KOPT-K1 (cell line): ENCODE measurements at regions not wholly inside any gene's neighbourhood (a gene's known extent, or its start where the extent isn't known, plus 50 kb on each side); places are given as distances from the start of the nearest gene placed in this dataset.

Experiments
- H3K27ac ChIP-seq: fragments of 200-600 bp; sonication (generic); 2 replicates; pipeline ENCODE4 v1.5.1; 2016; ENCODE audit warnings: antibody characterized with exemption, mild to moderate bottlenecking, low read depth, low read length; ENCODE audit not compliant: poor library complexity, severe bottlenecking
- H3K36me3 ChIP-seq: fragments of 200-600 bp; sonication (generic); 2 replicates; pipeline ENCODE4 v1.5.1; 2017; ENCODE audit warnings: antibody characterized with exemption, mild to moderate bottlenecking, low read length, moderate library complexity; ENCODE audit not compliant: insufficient read depth
- H3K9me3 ChIP-seq: fragments of 200-600 bp; sonication (generic); 2 replicates; pipeline ENCODE4 v1.5.1; 2017; ENCODE audit warnings: antibody characterized with exemption, low read length, mild to moderate bottlenecking; ENCODE audit not compliant: insufficient read depth, poor library complexity, severe bottlenecking

DNA sequence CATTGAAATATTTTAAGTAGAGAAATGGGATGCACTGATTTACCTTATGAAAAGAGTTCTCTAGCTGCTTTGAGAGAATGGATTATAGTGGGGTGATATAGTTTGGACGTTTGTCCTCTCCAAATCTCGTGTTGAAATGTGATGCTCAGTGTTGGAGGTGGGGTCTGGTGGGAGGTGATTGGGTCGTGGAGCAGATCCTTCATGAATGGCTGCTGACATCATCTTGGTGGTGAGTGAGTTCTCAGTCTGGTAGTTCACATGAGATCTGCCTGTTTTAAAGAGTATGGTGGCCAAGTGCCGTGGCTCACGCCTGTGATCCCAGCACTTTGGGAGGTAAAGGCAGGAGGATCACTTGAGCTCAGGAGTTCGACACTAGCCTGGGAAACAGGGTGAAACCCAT, 58.7 kb upstream of the SH3RF3 start:
- H3K9me3 ChIP-seq = no peaks in the 10 kb centered on the region
- no peak overlapping the region for H3K27ac ChIP-seq
- H3K36me3 ChIP-seq = no peaks in the 10 kb centered on the region

DNA sequence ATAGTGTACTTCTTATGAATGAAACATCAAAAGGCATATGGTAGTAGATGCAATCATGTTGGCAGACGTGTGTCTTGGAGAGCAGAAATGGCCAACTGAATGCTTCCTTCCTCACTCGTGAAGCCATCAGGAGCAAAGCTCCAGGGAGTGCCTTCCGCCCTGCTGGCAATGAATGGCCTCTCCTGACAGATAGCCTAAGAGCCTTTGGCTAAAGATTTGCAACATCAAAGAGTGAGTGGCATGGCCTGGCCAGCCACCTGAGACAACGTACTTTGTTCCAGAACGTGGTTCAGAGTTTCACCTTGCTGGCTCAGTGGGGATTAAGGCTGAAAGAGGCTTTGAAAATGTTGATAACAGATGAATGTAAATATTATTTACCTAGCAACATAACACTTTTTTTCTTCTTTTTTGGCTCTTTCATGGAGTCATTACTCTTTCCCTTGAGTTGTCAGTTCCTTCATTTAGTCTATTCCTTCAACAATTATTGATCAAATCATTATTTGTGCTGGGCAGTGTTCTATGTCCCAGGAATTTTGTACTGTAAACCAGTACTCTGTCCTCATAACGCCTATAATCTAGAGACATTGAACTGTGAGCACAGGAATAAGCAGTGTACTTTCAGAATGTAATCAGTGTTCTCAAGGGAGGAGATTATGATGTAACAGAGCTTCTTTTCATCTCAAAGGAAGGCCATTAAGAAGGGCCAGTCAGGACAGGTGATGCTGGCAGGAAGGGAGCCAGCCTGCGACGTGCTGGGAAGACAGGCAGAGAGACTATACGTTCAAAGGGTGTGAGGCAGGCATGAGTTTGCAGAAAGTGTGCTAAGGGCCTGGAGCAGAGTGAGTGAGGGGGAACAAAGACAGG, 59.4 kb upstream of the SH3RF3 start:
- no peak overlapping the region for H3K27ac ChIP-seq
- no peaks in the 10 kb centered on the region for H3K9me3 ChIP-seq

DNA sequence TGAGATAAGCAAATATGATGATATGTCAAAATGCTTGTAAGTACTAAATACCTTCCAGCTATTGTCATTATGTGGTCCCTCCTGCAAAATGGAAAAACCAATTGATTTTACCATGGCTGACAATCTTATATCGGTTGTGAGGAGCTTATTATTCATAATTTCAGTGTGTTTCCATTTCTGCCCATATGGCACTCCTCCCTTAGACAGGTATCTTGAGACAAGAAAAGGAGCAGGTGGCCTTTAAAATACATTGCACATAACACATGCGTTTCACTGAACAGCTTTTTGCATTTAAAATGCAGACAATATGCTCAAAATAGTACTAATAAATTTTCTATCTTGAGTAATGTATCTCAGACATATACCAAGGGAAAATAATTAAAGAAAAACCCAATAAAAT, 60.2 kb upstream of the SH3RF3 start:
- Histone ChIP-seq H3K36me3 (no peaks in the 10 kb centered on the region), H3K27ac (no peak overlapping the region), H3K9me3 (no peaks in the 10 kb centered on the region)

More for the DNA sequence above, 59.4 kb upstream of the SH3RF3 start:
- no peaks in the 10 kb centered on the region for H3K36me3 ChIP-seq

DNA sequence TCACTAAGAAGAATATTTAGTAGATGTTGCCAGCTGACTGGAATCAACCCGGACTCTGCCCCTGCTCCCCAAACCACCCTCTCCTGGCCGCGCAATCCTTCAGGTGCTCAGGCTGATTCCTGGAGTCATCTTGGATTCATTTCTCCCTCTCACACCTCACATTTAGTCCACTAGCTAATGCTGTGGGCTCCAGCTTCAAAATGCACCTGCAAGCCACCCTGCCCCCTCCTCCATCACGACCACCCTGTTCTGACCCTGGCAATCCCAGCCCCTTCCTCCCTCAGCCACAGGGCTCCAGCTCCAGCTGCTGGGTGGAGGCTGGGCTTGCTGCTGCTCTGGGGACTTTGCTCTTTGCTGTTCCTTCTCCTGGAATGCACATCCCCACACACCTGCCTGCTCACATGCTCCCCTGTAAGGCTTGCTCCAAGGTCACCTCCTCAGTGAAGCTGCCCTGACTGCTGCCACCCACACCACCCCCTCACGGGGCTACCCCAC, 61.3 kb upstream of the SH3RF3 start:
- no peaks in the 10 kb centered on the region for H3K36me3 ChIP-seq
- H3K27ac ChIP-seq = no peak overlapping the region
- no peaks in the 10 kb centered on the region for H3K9me3 ChIP-seq

DNA sequence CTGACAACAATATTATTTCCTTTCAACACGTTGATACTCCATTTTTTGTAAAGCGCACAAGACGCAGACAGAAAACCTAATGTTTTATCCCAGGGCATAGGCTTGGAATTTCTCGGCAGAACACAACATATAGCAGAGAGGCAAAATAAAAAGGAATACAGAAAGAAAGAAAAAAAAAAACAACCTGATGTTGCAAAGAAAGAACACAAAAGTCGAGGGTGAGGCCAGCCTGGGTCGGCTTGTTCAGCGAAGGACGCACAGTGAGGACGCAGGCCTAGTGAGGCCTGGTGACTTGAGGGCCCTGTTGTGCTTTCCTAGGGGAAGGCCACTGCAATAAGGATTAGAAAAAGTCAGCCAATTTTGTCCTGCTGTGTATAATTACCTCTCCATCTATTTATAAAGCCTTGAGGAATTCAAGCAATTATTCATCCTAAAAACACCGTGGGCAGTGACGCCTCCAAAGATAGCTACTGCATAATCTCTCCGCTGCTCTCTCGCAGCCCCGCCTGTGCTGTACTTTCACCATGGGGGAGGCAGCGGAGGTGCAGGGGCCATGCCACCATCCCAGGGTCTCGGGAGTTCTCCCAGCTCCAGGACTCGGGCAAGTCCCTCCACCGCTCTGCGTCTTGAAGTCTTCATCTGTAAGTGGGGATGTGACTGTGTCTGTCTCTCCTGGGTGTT, 61.9 kb upstream of the SH3RF3 start:
- Histone ChIP-seq H3K9me3 (no peaks in the 10 kb centered on the region), H3K36me3 (no peaks in the 10 kb centered on the region), H3K27ac (no peak overlapping the region)

DNA sequence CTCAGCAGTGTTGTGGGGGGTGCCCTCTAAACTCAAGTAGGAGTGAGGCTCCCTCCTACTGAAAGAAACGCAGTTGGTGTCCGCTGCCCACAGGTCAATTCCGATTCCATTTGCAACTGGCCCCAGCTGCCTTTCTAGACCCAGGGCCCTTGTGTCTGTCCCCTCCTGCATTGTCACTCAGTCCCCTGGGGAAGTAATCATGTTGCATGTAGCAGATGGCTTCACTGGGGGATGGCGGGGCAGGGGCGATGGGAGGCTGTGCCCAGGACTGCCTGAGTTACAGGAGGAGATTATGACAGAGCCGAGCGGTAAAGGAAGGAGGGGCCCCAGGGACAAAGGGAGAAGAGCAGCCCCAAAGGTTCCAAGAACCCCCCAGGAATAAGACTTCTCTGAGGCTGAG, 62.5 kb upstream of the SH3RF3 start:
- H3K27ac ChIP-seq = no peak overlapping the region
- H3K36me3 ChIP-seq = no peaks in the 10 kb centered on the region
- H3K9me3 ChIP-seq = no peaks in the 10 kb centered on the region

DNA sequence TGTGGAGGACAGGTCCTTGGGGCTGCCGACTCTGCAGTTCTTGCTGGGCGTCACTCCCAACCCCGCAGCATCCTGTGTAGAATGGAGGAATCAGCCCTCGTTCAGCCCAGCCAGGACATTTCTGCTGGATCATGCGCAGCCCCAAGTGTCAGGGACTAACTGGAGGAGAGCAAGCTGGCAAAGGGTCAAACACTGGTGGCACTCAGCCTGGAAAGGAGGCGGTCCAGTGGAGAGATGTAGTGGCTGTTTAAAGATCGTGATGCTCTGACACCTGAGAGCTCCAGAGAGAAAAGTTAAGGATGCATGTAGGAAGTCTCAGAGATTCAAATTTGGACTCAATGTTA, 63.6 kb upstream of the SH3RF3 start:
- Histone ChIP-seq H3K27ac (no peak overlapping the region), H3K9me3 (no peaks in the 10 kb centered on the region), H3K36me3 (no peaks in the 10 kb centered on the region)

DNA sequence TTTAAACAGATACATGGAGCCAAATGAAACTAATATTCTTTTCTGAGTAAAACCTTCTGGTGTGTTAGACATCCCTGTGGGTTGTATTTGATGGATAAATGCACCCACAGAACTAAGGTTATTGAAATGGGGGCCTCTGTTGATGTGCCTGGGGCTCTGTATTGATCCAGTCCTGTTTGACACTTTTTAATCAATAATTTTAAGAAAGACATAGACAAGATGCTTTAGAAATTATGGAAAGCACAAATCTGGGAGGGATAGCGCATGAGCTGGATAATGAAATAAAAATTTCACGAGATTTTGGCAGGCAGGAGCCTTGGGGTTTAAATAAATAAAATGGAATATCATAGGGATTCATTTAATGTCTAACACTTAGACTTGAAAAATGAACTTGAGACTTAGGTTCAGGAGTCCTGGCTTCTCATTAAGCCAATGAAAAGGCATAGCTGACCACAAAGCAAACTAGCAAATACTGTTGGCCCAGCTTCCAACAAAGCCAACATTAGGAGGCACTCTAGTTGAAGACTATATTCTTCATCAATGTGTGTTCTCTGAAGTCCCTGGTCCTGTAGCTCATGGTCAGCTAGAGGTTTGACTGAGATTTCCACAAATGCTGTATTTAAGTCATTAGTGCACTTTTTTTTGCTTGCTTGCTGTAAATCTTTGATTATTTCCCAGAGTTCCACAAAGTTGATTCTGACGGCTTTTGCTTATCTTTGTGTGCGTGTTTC, 64.2 kb upstream of the SH3RF3 start:
- Histone ChIP-seq H3K27ac (no peak overlapping the region), H3K9me3 (no peaks in the 10 kb centered on the region), H3K36me3 (no peaks in the 10 kb centered on the region)

DNA sequence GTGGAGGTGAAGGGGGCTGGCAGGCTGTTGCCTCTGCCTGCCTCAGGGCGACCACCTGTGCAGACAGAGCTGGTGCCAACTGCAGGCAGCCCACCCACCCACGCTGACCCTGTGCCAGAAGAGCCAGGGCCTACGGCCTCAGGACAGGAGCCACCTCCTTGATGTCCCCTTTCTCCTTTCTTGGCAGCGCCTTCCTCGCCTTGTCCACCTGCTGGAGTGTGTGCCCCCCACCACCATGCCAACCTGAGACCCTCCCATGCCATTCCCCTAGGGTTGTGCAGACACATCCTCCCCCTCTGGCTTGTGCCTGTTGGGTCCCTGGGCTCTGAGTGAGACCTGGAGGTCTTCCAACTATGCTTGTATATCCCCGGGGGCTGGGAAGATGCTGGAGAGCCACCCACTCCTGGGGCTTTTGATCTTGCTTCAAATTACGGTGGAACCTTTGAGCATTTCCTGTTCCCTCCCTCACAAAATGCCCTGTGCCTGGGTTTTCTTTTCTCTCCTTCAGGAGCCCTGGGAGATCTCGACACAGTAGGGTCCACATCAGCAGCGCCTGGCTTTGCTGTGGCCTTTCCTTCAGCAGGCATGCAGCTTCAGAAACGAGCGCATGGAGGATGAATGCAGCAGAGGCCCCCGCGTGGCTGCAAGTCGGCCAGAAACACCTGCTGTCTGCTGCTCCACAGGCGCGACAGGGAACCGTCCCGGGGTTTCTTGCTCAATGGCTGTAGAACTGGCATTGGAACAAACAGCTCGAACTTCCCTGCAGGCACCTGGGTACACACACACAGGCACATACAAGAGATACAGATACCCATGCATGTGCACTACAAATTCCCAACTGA, 65.9 kb upstream of the SH3RF3 start:
- Histone ChIP-seq H3K27ac (no peak overlapping the region), H3K36me3 (no peaks in the 10 kb centered on the region), H3K9me3 (no peaks in the 10 kb centered on the region)

DNA sequence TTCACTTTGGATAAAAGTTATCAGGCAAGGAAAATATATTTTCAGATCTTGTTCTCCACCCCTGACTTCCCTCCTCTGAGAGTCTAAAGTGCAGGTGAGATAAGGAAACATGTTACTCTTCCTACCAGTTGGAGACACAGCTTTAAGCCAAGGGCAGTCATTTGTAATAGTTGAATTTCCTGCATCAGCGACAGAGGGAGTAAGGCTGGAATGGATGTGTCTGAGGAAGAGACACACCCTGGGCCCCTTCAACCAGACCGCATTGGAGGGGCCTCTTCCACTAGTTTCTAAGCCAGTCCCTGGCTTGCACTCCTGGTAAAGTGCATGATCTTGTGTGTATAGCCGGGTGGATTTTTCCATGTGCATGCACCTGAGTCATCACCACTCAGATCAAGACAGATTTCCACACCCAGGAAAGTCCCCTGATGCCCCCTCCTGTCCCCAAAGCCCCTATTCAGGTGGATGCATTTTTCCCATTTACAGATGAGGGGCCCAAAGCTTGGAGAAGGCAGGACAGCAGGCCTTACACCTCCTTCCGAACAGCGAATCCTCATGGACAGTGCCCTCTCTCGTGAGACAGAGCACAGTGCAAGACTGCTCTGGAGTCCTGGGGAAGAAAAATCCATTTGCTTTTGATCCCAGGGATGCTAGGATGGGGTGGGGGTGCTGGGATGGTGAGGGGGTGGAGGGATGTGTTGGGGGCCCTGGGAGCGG, 66.7 kb upstream of the SH3RF3 start:
- no peaks in the 10 kb centered on the region for H3K36me3 ChIP-seq
- no peak overlapping the region for H3K27ac ChIP-seq
- H3K9me3 ChIP-seq = no peaks in the 10 kb centered on the region

DNA sequence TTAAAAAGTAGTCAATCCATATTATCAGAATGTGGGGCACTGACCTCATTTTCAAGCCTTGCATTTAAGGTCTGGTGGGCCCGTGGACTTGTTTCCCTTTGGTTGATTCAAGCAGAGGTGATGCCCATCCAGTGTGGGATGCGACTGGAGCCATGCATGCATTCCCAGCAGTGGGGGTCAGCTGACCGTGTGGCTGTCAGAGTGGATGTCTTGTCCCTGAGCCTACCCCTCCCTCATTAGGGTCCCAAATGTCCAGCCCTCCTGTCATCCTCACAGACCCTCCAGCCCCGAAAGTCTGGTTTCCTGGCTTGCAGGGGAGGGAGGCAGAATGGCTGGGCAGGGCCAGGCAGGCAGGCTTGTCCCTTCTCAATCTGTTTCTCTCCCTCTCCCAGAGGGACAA, 67.3 kb upstream of the SH3RF3 start:
- Histone ChIP-seq H3K36me3 (no peaks in the 10 kb centered on the region), H3K27ac (no peak overlapping the region), H3K9me3 (no peaks in the 10 kb centered on the region)

DNA sequence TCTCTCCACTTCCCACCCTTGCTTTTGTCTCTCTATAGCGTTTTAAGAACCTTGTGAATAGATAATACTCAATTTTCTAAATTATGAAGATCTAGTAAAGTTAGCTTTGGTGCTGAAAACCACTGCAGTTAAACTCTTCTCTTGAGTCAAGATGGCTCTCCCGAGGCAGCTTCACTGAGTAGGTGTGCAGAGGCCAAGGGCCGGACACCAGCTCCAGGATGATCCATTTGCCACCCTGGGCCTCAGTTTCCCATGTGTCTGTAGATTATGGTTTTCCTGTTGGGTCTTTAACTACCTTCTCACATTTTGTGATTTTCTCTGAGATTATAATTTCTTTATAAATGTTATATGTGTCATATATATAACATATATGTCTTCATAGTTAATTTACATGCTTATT, 68.5 kb upstream of the SH3RF3 start:
- Histone ChIP-seq H3K36me3 (no peaks in the 10 kb centered on the region), H3K27ac (no peak overlapping the region), H3K9me3 (no peaks in the 10 kb centered on the region)

DNA sequence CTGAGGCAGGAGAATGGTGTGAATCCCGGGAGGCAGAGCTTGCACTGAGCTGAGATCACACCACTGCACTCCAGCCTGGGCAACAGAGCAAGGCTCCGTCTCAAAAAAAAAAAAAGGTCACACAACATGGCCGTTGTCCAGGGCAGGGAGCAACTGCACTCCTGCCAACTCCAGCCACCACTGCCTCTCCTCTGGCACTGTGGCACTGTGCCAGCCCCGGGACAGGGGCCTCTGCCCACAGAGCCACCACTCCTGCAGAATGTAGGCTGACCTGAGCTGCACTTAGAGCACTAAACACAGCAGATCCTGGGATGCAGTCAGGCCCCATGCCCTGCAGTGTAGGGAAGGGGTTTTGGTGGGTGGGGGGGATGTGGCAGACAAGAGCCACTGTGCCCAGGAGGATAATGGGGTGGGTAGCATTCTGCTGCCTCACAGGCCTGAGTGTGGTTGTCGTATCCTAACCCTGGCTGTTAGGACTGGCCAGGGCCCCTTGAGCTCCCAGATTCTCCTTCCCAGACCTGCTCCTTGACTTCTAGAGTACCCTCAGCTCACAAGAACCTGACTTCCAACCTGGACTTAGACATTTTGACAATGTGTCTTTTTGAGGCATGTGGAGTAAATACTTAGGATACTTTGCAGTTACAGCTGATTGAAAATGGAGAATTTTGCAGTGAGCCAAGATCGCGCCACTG, 69.4 kb upstream of the SH3RF3 start:
- Histone ChIP-seq H3K27ac (no peak overlapping the region), H3K9me3 (no peaks in the 10 kb centered on the region), H3K36me3 (no peaks in the 10 kb centered on the region)

DNA sequence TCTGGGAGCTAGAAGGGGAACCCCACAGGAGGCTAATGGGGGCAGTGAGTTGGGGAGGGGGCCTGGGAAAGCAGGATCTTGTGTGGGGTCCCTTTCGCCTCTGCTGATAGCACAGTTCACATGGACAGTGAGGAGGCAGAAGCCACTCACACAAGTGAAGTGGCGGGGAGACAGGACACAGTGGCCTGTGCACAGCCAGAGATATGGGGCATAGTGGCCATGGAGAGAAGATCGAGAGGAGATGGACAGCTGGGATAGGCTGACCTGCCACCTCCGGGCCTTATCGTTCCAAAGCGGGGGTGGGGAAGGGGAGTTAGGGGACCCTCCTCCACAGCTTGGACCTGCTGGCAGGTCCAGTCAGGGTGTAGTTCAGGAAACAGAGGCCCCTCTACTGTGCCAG, 69.8 kb upstream of the EDAR start:
- no peaks in the 10 kb centered on the region for H3K9me3 ChIP-seq
- H3K36me3 ChIP-seq = no peaks in the 10 kb centered on the region
- no peak overlapping the region for H3K27ac ChIP-seq
